HepG2 (cell line): ENCODE measurements at regions not wholly inside any gene's neighbourhood (a gene's known extent, or its start where the extent isn't known, plus 50 kb on each side); places are given as distances from the start of the nearest gene placed in this dataset.

Experiments
- TF ChIP-seq, protein P1 (sequence below), 2 experiments: fragments of 450-650 bp in 1 of 2; sonication (generic) in 1 of 2; formaldehyde crosslinking in 1 of 2; IDR thresholded peaks; 2 replicates each; pipeline versions ENCODE4 v1.6.1 to v1.8.0; 2016 to 2022; ENCODE audit warnings: antibody characterized with exemption in 1 of 2, mild to moderate bottlenecking in 1 of 2, missing genetic modification reagents in 1 of 2

GRCh38 chr13:112246731-112247470 lies 129.3 kb upstream of the SPACA7 start (continued):
- TF ChIP-seq, protein P1, sequence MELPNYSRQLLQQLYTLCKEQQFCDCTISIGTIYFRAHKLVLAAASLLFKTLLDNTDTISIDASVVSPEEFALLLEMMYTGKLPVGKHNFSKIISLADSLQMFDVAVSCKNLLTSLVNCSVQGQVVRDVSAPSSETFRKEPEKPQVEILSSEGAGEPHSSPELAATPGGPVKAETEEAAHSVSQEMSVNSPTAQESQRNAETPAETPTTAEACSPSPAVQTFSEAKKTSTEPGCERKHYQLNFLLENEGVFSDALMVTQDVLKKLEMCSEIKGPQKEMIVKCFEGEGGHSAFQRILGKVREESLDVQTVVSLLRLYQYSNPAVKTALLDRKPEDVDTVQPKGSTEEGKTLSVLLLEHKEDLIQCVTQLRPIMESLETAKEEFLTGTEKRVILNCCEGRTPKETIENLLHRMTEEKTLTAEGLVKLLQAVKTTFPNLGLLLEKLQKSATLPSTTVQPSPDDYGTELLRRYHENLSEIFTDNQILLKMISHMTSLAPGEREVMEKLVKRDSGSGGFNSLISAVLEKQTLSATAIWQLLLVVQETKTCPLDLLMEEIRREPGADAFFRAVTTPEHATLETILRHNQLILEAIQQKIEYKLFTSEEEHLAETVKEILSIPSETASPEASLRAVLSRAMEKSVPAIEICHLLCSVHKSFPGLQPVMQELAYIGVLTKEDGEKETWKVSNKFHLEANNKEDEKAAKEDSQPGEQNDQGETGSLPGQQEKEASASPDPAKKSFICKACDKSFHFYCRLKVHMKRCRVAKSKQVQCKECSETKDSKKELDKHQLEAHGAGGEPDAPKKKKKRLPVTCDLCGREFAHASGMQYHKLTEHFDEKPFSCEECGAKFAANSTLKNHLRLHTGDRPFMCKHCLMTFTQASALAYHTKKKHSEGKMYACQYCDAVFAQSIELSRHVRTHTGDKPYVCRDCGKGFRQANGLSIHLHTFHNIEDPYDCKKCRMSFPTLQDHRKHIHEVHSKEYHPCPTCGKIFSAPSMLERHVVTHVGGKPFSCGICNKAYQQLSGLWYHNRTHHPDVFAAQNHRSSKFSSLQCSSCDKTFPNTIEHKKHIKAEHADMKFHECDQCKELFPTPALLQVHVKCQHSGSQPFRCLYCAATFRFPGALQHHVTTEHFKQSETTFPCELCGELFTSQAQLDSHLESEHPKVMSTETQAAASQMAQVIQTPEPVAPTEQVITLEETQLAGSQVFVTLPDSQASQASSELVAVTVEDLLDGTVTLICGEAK (IDR thresholded peaks at IDR 0.05), result no peak
- TF ChIP-seq, protein P1 (CRISPR knock-in tag; IDR thresholded peaks at IDR 0.05), result no peak
